ENCODE measurements at regions not wholly inside any gene's neighbourhood (a gene's known extent, or its start where the extent isn't known, plus 50 kb on each side); places are given as distances from the start of the nearest gene placed in this dataset.

- POLR2A ChIA-PET (ENCODE audit: unreplicated experiment): no interaction called here
- Histone ChIP-seq H4K5ac (ENCODE audit: low read depth, low read length) (no peak overlapping the region), H2AFZ (replicated peaks; ENCODE audit: low read length, poor library complexity) (no peak overlapping the region)
These were observed 170.4 kb upstream of the CACNA1E start for GRCh38 chr1:181312946-181313345.

More at GRCh38 chr1:181312946-181313345, 170.4 kb upstream of the CACNA1E start:
- Histone ChIP-seq H2AK5ac (ENCODE audit: low read depth, low read length) (no peak overlapping the region), H3K18ac (ENCODE audit: low read depth, low read length) (no peak overlapping the region), H3K56ac (ENCODE audit: extremely low read depth, insufficient read depth, low read length) (no peak overlapping the region), H3K14ac (replicated peaks; ENCODE audit: low read depth, low read length) (no peak overlapping the region), H3K4me3 (ENCODE audit: insufficient read depth, low read depth, low read length) (no peak overlapping the region), H3K9me3 (ENCODE audit: control insufficient read depth, insufficient read depth, low read length) (no peaks in the 10 kb centered on the region), H4K8ac (ENCODE audit: low read depth in 2 of 2, low read length in 2 of 2) (no peak overlapping the region), H2AK9ac (replicated peaks; ENCODE audit: low read depth, low read length, poor library complexity) (no peak overlapping the region), H3K23ac (ENCODE audit: low read depth, low read length) (no peak overlapping the region), H3K9me1 (ENCODE audit: insufficient read depth, low read length) (no peaks in the 10 kb centered on the region), H3K27ac (ENCODE audit: insufficient read depth, low read length) (no peak overlapping the region), H3K4ac (ENCODE audit: low read depth, low read length) (no peak overlapping the region), H2BK5ac (ENCODE audit: low read depth, low read length, poor library complexity, severe bottlenecking) (no peak overlapping the region), H3K4me1 (ENCODE audit: control insufficient read depth, insufficient read depth, low read length) (no peaks in the 10 kb centered on the region), H3K79me1 (ENCODE audit: low read depth in 1 of 2, low read length in 2 of 2) (no peaks in the 10 kb centered on the region), H3K9ac (ENCODE audit: low read depth, low read length) (no peak overlapping the region), H2BK15ac (ENCODE audit: low read depth, low read length) (no peak overlapping the region), H4K91ac (ENCODE audit: insufficient read depth, low read depth, low read length) (no peak overlapping the region), H3K36me3 (ENCODE audit: control insufficient read depth, insufficient read depth, low read length) (no peaks in the 10 kb centered on the region), H3K4me2 (ENCODE audit: low read depth, low read length) (no peak overlapping the region), H3K27me3 (ENCODE audit: control insufficient read depth, insufficient read depth, low read length) (peaks cover 22% of the 10 kb centered on the region), H4K20me1 (ENCODE audit: insufficient read depth, low read length) (no peaks in the 10 kb centered on the region), H2BK20ac (ENCODE audit: low read depth, low read length) (no peak overlapping the region), H2BK120ac (ENCODE audit: low read depth, low read length) (no peak overlapping the region)
- dilution Hi-C loops (cut with HindIII; ENCODE audit: low sequenced_read_pairs, unreplicated experiment) (no loop called here), intact Hi-C loops (cut with micrococcal nuclease) (no loop called here), in situ Hi-C loops (cut with MboI; ENCODE audit: low sequenced_read_pairs) (no loop called here)
- WGBS, 2 experiments (ENCODE audit: extremely low coverage in 2 of 2, insufficient read length in 1 of 2): no CpG with 5 or more reads among the region's 4 CpGs
- BruUV-seq (replicated peaks): no TSS peak
- TF ChIP-seq RAD21 (IDR thresholded peaks at IDR 0.05; ENCODE audit: low read length): no peak
- TF ChIP-seq CHD1 (IDR thresholded peaks at IDR 0.05; ENCODE audit: low read depth, low read length): no peak
- no peak for TF ChIP-seq ELK1 (IDR thresholded peaks at IDR 0.05; ENCODE audit: borderline replicate concordance, low read depth, low read length)
- TF ChIP-seq FOS (IDR thresholded peaks at IDR 0.05; ENCODE audit: low read depth, low read length): no peak
- TF ChIP-seq CEBPB (IDR thresholded peaks at IDR 0.05; ENCODE audit: low read depth, low read length): no peak
- TF ChIP-seq, protein P1, sequence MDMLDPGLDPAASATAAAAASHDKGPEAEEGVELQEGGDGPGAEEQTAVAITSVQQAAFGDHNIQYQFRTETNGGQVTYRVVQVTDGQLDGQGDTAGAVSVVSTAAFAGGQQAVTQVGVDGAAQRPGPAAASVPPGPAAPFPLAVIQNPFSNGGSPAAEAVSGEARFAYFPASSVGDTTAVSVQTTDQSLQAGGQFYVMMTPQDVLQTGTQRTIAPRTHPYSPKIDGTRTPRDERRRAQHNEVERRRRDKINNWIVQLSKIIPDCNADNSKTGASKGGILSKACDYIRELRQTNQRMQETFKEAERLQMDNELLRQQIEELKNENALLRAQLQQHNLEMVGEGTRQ (IDR thresholded peaks at IDR 0.05; ENCODE audit: low read depth, low read length): no peak
- no peak for TF ChIP-seq MXI1 (IDR thresholded peaks at IDR 0.05; ENCODE audit: borderline replicate concordance, low read depth, low read length)
- TF ChIP-seq NFE2L2 (IDR thresholded peaks at IDR 0.05; ENCODE audit: low read depth, low read length): no peak
- TF ChIP-seq SMC3 (IDR thresholded peaks at IDR 0.05; ENCODE audit: low read depth, low read length): no peak
- no peak for TF ChIP-seq MAFK (IDR thresholded peaks at IDR 0.05; ENCODE audit: low read depth, low read length)
- ATAC-seq (ENCODE audit: low read depth): no peak
- CTCF ChIA-PET: interaction anchor here (0.6 to 1.4 kb wide), 2 partner anchors 15 to 102 kb away, joined by 3 read pairs; no protein-coding TSS in a partner anchor
- DNase-seq: no peak

All from IMR-90 (cell line).